ENCODE measurements at regions not wholly inside any gene's neighbourhood (a gene's known extent, or its start where the extent isn't known, plus 50 kb on each side); places are given as distances from the start of the nearest gene placed in this dataset.

DNA sequence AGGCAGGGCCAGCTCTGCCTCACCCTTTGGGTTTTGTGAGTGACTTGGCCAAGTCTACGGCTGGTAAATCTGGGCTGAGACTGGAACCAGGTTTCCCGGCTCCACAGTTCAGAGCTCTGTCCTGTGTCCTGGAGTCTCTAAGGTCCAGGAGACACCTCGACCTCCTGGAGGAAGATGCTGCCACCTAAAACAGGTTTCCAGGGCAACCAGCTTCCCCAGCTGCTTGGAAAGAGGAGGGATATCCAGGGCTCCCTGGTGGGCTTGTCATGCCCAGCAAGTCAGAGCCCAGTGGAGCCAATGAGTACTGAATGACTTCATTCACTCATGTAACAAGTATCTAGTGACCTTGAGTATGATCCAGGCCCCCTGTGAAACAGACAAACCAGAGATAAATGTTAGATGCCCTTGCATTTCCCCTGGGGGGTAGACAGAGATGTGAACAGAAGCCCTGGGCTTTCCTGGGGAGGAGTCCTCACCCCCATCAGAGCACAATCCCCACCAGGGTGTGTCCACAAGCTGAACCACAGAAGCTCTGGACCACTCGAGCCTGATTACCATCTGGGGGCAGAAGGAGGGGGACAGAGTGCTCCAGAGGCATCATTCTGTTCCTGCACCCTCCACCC lies 181.2 kb upstream of the RAB4A start:
- TF ChIP-seq POLR2A (IDR thresholded peaks at IDR 0.05), result no peak
- TF ChIP-seq, protein P1, sequence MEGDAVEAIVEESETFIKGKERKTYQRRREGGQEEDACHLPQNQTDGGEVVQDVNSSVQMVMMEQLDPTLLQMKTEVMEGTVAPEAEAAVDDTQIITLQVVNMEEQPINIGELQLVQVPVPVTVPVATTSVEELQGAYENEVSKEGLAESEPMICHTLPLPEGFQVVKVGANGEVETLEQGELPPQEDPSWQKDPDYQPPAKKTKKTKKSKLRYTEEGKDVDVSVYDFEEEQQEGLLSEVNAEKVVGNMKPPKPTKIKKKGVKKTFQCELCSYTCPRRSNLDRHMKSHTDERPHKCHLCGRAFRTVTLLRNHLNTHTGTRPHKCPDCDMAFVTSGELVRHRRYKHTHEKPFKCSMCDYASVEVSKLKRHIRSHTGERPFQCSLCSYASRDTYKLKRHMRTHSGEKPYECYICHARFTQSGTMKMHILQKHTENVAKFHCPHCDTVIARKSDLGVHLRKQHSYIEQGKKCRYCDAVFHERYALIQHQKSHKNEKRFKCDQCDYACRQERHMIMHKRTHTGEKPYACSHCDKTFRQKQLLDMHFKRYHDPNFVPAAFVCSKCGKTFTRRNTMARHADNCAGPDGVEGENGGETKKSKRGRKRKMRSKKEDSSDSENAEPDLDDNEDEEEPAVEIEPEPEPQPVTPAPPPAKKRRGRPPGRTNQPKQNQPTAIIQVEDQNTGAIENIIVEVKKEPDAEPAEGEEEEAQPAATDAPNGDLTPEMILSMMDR (IDR thresholded peaks at IDR 0.05), result no peak
- no peak for TF ChIP-seq POLR2AphosphoS5 (IDR thresholded peaks at IDR 0.05)

Data from sigmoid colon (tissue), 4 donors.